SK-N-SH (cell line): ENCODE measurements at regions not wholly inside any gene's neighbourhood (a gene's known extent, or its start where the extent isn't known, plus 50 kb on each side); places are given as distances from the start of the nearest gene placed in this dataset.

Source experiments
- CTCF ChIA-PET: fragments of 300-600, 350-600 bp; formaldehyde crosslinking; extraction: SDS; loops from one replicate; lab custom pipeline; 2021; lab: Yijun Ruan, JAX
- POLR2A ChIA-PET: fragments of 350-600 bp; sonication (Branson Sonifier 250); formaldehyde crosslinking; extraction: SDS; loops from one replicate; lab custom pipeline; 2020; ENCODE audit warnings: antibody characterized with exemption, inconsistent platforms; lab: Yijun Ruan, JAX
- DNase-seq: peaks from one replicate; pipeline ENCODE4 v3.0.0; 2012
- H2AFZ ChIP-seq: fragments of 200-600 bp; sonication (generic); 2 replicates; pipeline ENCODE4 v1.8.1; 2016; ENCODE audit warnings: antibody characterized with exemption, mild to moderate bottlenecking, low read depth
- H3F3A ChIP-seq: fragments of 200-600 bp; sonication (generic); replicated peaks from 2 replicates; pipeline ENCODE3; 2016; ENCODE audit warnings: antibody characterized with exemption, mild to moderate bottlenecking; ENCODE audit not compliant: insufficient read depth
- H3K27ac ChIP-seq, 2 experiments: fragments of 200-500 bp in 1 of 2; fragments of 200-600 bp in 1 of 2; sonication (Bioruptor generic) in 1 of 2; sonication (generic), shearing (Covaris generic) in 1 of 2; 2 replicates each; pipeline versions ENCODE4 v1.5.1 to v1.6.1; 2014 to 2016; ENCODE audit warnings: low read depth in 2 of 2, inconsistent platforms in 1 of 2, low read length in 1 of 2, mild to moderate bottlenecking in 1 of 2, mixed read lengths in 1 of 2
- H3K27me3 ChIP-seq: fragments of 200-600 bp; sonication (generic), shearing (Covaris generic); 2 replicates; pipeline ENCODE4 v1.6.1; 2016; ENCODE audit warnings: mixed run types; ENCODE audit not compliant: insufficient read depth
- H3K36me3 ChIP-seq, 2 experiments: fragments of 200-500 bp in 1 of 2; fragments of 200-600 bp in 1 of 2; sonication (Bioruptor generic) in 1 of 2; sonication (generic) in 1 of 2; replicated peaks in 1 of 2; 2 replicates each; pipeline versions ENCODE3 to v1.5.1; 2014 to 2016; ENCODE audit warnings: low read length in 1 of 2, mild to moderate bottlenecking in 1 of 2; ENCODE audit not compliant: insufficient read depth in 2 of 2, control insufficient read depth in 1 of 2
- H3K4me1 ChIP-seq, 2 experiments: fragments of 200-500 bp in 1 of 2; fragments of 200-600 bp in 1 of 2; sonication (Bioruptor generic) in 1 of 2; sonication (generic), shearing (Covaris generic) in 1 of 2; 2 replicates each; pipeline versions ENCODE4 v1.5.1 to v1.6.1; 2014 to 2016; ENCODE audit warnings: low read depth in 1 of 2, low read length in 1 of 2, mixed run types in 1 of 2; ENCODE audit not compliant: insufficient read depth in 2 of 2, control insufficient read depth in 1 of 2
- H3K4me2 ChIP-seq: fragments of 200-600 bp; sonication (generic), shearing (Covaris generic); 2 replicates; pipeline ENCODE4 v1.6.1; 2017; ENCODE audit warnings: mixed run types
- H3K4me3 ChIP-seq, 2 experiments: fragments of 200-500 bp in 1 of 2; fragments of 200-600 bp in 1 of 2; sonication (Bioruptor generic) in 1 of 2; sonication (generic), shearing (Covaris generic) in 1 of 2; 2 replicates each; pipeline versions ENCODE4 v1.5.1 to v1.8.1; 2014 to 2016; ENCODE audit warnings: low read depth in 2 of 2, inconsistent platforms in 1 of 2, low read length in 1 of 2, mild to moderate bottlenecking in 1 of 2, mixed read lengths in 1 of 2, moderate library complexity in 1 of 2
- H3K79me2 ChIP-seq: fragments of 200-600 bp; sonication (generic); 2 replicates; pipeline ENCODE4 v1.8.1; 2017; ENCODE audit warnings: mild to moderate bottlenecking; ENCODE audit not compliant: insufficient read depth
- H3K9ac ChIP-seq: fragments of 200-600 bp; sonication (generic); 2 replicates; pipeline ENCODE4 v1.6.1; 2017; ENCODE audit warnings: mixed run types
- H3K9me2 ChIP-seq: fragments of 200-600 bp; sonication (generic); 2 replicates; pipeline ENCODE4 v1.6.1; 2017; ENCODE audit warnings: mixed run types
- H3K9me3 ChIP-seq: fragments of 200-600 bp; sonication (generic); 2 replicates; pipeline ENCODE4 v1.6.1; 2017; ENCODE audit warnings: mixed run types, mild to moderate bottlenecking, moderate library complexity
- H4K20me1 ChIP-seq: fragments of 200-600 bp; sonication (generic); 2 replicates; pipeline ENCODE4 v1.6.1; 2017; ENCODE audit warnings: mild to moderate bottlenecking, mixed run types; ENCODE audit not compliant: insufficient read depth
- CHD2 ChIP-seq: fragments of 150-350 bp; IDR thresholded peaks from 2 replicates; pipeline ENCODE4 v1.6.1; 2018; ENCODE audit warnings: low read length; ENCODE audit not compliant: partially characterized antibody
- CTCF ChIP-seq: fragments of 200-600 bp; sonication (generic); IDR thresholded peaks from 2 replicates; pipeline ENCODE4 v1.6.1; 2017; ENCODE audit warnings: antibody characterized with exemption, mild to moderate bottlenecking, moderate library complexity
- EP300 ChIP-seq, 2 experiments: IDR thresholded peaks; 2 replicates each; pipeline versions ENCODE4 v1.4.0 to v1.6.1; 2012; ENCODE audit warnings: borderline replicate concordance in 1 of 2, low read depth in 1 of 2, low read length in 1 of 2
- FOXJ3 ChIP-seq: sonication (generic); formaldehyde crosslinking; IDR thresholded peaks from 2 replicates; pipeline ENCODE4 v1.5.1; 2020; ENCODE audit warnings: mild to moderate bottlenecking, missing genetic modification reagents
- FOXM1 ChIP-seq: IDR thresholded peaks from 2 replicates; pipeline ENCODE4 v1.4.0; 2012; ENCODE audit warnings: low read depth, mild to moderate bottlenecking
- GABPA ChIP-seq: IDR thresholded peaks from 2 replicates; pipeline ENCODE4 v1.4.0; 2012; ENCODE audit warnings: low read depth, mild to moderate bottlenecking
- GATA2 ChIP-seq: sonication (generic); formaldehyde crosslinking; IDR thresholded peaks from 2 replicates; pipeline ENCODE4 v1.5.0; 2020; ENCODE audit warnings: mild to moderate bottlenecking, missing genetic modification reagents
- IRF3 ChIP-seq: fragments of 150-350 bp; IDR thresholded peaks from 2 replicates; pipeline ENCODE4 v1.6.1; 2016; ENCODE audit warnings: mild to moderate bottlenecking, low read depth, low read length
- JUND ChIP-seq: IDR thresholded peaks from 2 replicates; pipeline ENCODE4 v1.4.0; 2012
- MAX ChIP-seq: IDR thresholded peaks from 2 replicates; pipeline ENCODE4 v1.4.0; 2012; ENCODE audit warnings: low read depth
- NRF1 ChIP-seq: IDR thresholded peaks from 2 replicates; pipeline ENCODE4 v1.6.1; 2012; ENCODE audit warnings: low read depth, mild to moderate bottlenecking, low read length
- PBX3 ChIP-seq: IDR thresholded peaks from 2 replicates; pipeline ENCODE4; 2012
- RAD21 ChIP-seq: IDR thresholded peaks from 2 replicates; pipeline ENCODE4 v1.6.1; 2012; ENCODE audit warnings: mild to moderate bottlenecking, low read length
- REST ChIP-seq: IDR thresholded peaks from 2 replicates; pipeline ENCODE4 v1.6.1; 2012; ENCODE audit warnings: mild to moderate bottlenecking, low read depth, low read length, moderate library complexity
- RFX5 ChIP-seq: IDR thresholded peaks from 2 replicates; pipeline ENCODE4 v1.6.1; 2012; ENCODE audit warnings: mild to moderate bottlenecking, improper control_type of control experiment, low read length
- SIN3A ChIP-seq: IDR thresholded peaks from 2 replicates; pipeline ENCODE4 v1.6.1; 2012; ENCODE audit warnings: low read depth, mild to moderate bottlenecking, low read length, moderate library complexity, borderline replicate concordance
- SMC3 ChIP-seq: IDR thresholded peaks from 2 replicates; pipeline ENCODE4 v1.6.1; 2012; ENCODE audit warnings: low read depth, low read length, improper control_type of control experiment
- TAF1 ChIP-seq: IDR thresholded peaks from 2 replicates; pipeline ENCODE4 v1.6.1; 2012; ENCODE audit warnings: low read depth, mild to moderate bottlenecking, low read length, moderate library complexity, borderline replicate concordance
- TEAD4 ChIP-seq: IDR thresholded peaks from 2 replicates; pipeline ENCODE4 v1.4.0; 2012; ENCODE audit warnings: mild to moderate bottlenecking, borderline replicate concordance; ENCODE audit not compliant: insufficient read depth
- YY1 ChIP-seq: IDR thresholded peaks from 2 replicates; pipeline ENCODE4 v1.4.0; 2012; ENCODE audit warnings: low read depth, mild to moderate bottlenecking
- WGBS: methylation state at CpG from one replicate; pipeline ENCODE4 v1.1.6; 2017; ENCODE audit warnings: low lambda C conversion rate; 5-methylcytosine and 5-hydroxymethylcytosine counted together

- H3K4me3 ChIP-seq, result no peak overlapping the region
- peak; percentile 4 for DNase-seq
- no peaks in the 10 kb centered on the region for H3K9me2 ChIP-seq
- ChIA-PET CTCF (no interaction called here), POLR2A (no interaction called here)
- no peaks in the 10 kb centered on the region for H3K9me3 ChIP-seq
- H3K36me3 ChIP-seq, result no peaks in the 10 kb centered on the region
- 33% methylated on average over 1 of the region's 1 CpG for WGBS
- H3F3A ChIP-seq, result no peaks in the 10 kb centered on the region
- H3K27ac ChIP-seq, result no peak overlapping the region
- TF ChIP-seq TAF1 (no peak), CTCF (no peak), IRF3 (no peak), FOXM1 (no peak), CHD2 (no peak), JUND (no peak), RAD21 (no peak), MAX (no peak), YY1 (no peak), TEAD4 (no peak), NRF1 (no peak), SMC3 (no peak), GATA2 (CRISPR knock-in tag) (no peak; the same call in 1 of the 2 replicates), REST (no peak), RFX5 (no peak), GABPA (no peak), EP300 (IDR thresholded peaks at IDR 0.05; ENCODE audit: borderline replicate concordance in 1 of 2, low read depth in 1 of 2, low read length in 1 of 2) (no peak; a peak in 1 of 4 replicates), SIN3A (no peak), FOXJ3 (CRISPR knock-in tag) (no peak), PBX3 (no peak)
- no peak overlapping the region for H3K4me2 ChIP-seq
- no peaks in the 10 kb centered on the region for H3K27me3 ChIP-seq
- no peak overlapping the region for H3K9ac ChIP-seq
- H3K79me2 ChIP-seq, result no peaks in the 10 kb centered on the region; the same call in 1 of the 2 replicates
- no peak overlapping the region for H2AFZ ChIP-seq
- no peaks in the 10 kb centered on the region for H4K20me1 ChIP-seq
- H3K4me1 ChIP-seq, result no peaks in the 10 kb centered on the region; a peak in 1 of 4 replicates
Measured at GRCh38 chr16:63312346-63312745, 1276.1 kb upstream of the CDH8 start.
